22Rv1 (cell line): ENCODE measurements at regions not wholly inside any gene's neighbourhood (a gene's known extent, or its start where the extent isn't known, plus 50 kb on each side); places are given as distances from the start of the nearest gene placed in this dataset.
"Not testable (repeated sequence)": the region's sequence is repeated elsewhere in the genome, so short reads cannot be mapped to it uniquely, and the experiment has no call there.

Source experiments
- ZFX ChIP-seq: fragments of 450-650 bp; IDR thresholded peaks from 2 replicates; pipeline ENCODE4 v1.6.1; 2017; ENCODE audit warnings: antibody characterized with exemption, borderline replicate concordance
- TF ChIP-seq, protein P1 (sequence below): fragments of 450-650 bp; IDR thresholded peaks from 2 replicates; pipeline ENCODE4 v1.5.1; 2017; ENCODE audit warnings: mild to moderate bottlenecking

- TF ChIP-seq, protein P1, sequence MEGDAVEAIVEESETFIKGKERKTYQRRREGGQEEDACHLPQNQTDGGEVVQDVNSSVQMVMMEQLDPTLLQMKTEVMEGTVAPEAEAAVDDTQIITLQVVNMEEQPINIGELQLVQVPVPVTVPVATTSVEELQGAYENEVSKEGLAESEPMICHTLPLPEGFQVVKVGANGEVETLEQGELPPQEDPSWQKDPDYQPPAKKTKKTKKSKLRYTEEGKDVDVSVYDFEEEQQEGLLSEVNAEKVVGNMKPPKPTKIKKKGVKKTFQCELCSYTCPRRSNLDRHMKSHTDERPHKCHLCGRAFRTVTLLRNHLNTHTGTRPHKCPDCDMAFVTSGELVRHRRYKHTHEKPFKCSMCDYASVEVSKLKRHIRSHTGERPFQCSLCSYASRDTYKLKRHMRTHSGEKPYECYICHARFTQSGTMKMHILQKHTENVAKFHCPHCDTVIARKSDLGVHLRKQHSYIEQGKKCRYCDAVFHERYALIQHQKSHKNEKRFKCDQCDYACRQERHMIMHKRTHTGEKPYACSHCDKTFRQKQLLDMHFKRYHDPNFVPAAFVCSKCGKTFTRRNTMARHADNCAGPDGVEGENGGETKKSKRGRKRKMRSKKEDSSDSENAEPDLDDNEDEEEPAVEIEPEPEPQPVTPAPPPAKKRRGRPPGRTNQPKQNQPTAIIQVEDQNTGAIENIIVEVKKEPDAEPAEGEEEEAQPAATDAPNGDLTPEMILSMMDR = not testable (repeated sequence)
- not testable (repeated sequence) for TF ChIP-seq ZFX
Observed at GRCh38 chr6:21761053-21761730, 167.6 kb downstream of the SOX4 start.
